ENCODE measurements at regions not wholly inside any gene's neighbourhood (a gene's known extent, or its start where the extent isn't known, plus 50 kb on each side); places are given as distances from the start of the nearest gene placed in this dataset.

DNA sequence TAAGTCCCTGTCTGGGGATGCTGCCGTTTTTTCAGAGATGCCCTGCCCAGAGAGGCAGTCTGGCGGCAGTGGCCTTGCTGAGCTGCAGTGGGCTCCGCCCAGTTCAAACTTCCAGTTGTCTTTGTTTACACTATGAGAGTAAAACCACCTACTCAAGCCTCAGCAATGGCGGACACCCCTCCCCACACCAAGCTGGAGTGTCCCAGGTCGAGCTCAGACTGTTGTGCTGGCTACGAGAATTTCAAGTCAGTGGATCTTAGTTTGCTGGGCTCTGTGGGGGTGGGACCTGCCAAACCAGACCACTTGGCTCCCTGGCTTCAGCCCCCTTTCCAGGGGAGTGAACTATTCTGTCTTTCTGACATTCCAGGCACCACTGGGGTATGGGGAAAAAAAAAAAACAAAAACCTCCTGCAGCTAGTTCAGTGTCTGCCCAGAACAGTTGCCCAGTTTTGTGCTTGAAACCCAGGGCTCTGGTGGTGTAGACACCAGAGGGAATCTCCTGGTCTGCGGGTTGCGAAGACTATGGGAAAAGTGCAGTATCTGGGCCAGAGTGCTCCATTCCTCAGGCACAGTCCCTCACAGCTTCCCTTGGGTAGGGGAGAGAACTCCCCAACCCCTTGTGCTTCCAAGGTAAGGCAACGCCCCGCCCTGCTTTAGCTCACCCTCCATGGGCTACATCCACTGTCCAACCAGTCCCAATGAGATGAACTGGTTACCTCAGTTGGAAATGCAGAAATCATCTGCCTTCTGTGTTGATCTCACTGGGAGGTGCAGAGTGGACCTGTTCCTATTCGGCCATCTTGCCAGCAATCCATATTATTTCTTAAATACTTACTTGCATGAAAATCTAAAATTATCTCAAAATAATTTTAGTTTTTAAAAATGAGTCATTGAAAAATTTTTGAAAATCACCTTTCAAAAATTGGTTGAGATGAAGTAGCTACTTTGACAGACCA, 338.0 kb downstream of the OSR1 start:
- no peak overlapping the region for H3K9ac ChIP-seq (ENCODE audit: low read length)
- H3K27me3 ChIP-seq (ENCODE audit: insufficient read depth, low read depth, low read length): no peaks in the 10 kb centered on the region
- H3K4me2 ChIP-seq (ENCODE audit: low read length): no peak overlapping the region
- no peaks in the 10 kb centered on the region for H4K20me1 ChIP-seq (ENCODE audit: insufficient read depth)
- TF ChIP-seq RAD21 (conservative IDR thresholded peaks at IDR 0.05) (no peak), EP300 (conservative IDR thresholded peaks at IDR 0.05; ENCODE audit: poor library complexity, severe bottlenecking) (no peak), SMC3 (conservative IDR thresholded peaks at IDR 0.05; ENCODE audit: poor library complexity) (no peak), POLR2AphosphoS5 (IDR thresholded peaks at IDR 0.05) (no peak), TAF1 (IDR thresholded peaks at IDR 0.05; ENCODE audit: low read depth) (no peak), EZH2 (IDR thresholded peaks at IDR 0.05; ENCODE audit: borderline replicate concordance, insufficient read depth, low read length, poor library complexity, severe bottlenecking) (no peak), MXI1 (conservative IDR thresholded peaks at IDR 0.05; ENCODE audit: poor library complexity, severe bottlenecking) (no peak)
- TF ChIP-seq, protein P1, sequence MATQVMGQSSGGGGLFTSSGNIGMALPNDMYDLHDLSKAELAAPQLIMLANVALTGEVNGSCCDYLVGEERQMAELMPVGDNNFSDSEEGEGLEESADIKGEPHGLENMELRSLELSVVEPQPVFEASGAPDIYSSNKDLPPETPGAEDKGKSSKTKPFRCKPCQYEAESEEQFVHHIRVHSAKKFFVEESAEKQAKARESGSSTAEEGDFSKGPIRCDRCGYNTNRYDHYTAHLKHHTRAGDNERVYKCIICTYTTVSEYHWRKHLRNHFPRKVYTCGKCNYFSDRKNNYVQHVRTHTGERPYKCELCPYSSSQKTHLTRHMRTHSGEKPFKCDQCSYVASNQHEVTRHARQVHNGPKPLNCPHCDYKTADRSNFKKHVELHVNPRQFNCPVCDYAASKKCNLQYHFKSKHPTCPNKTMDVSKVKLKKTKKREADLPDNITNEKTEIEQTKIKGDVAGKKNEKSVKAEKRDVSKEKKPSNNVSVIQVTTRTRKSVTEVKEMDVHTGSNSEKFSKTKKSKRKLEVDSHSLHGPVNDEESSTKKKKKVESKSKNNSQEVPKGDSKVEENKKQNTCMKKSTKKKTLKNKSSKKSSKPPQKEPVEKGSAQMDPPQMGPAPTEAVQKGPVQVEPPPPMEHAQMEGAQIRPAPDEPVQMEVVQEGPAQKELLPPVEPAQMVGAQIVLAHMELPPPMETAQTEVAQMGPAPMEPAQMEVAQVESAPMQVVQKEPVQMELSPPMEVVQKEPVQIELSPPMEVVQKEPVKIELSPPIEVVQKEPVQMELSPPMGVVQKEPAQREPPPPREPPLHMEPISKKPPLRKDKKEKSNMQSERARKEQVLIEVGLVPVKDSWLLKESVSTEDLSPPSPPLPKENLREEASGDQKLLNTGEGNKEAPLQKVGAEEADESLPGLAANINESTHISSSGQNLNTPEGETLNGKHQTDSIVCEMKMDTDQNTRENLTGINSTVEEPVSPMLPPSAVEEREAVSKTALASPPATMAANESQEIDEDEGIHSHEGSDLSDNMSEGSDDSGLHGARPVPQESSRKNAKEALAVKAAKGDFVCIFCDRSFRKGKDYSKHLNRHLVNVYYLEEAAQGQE (IDR thresholded peaks at IDR 0.05; ENCODE audit: borderline replicate concordance): no peak
- TF ChIP-seq, protein P2, sequence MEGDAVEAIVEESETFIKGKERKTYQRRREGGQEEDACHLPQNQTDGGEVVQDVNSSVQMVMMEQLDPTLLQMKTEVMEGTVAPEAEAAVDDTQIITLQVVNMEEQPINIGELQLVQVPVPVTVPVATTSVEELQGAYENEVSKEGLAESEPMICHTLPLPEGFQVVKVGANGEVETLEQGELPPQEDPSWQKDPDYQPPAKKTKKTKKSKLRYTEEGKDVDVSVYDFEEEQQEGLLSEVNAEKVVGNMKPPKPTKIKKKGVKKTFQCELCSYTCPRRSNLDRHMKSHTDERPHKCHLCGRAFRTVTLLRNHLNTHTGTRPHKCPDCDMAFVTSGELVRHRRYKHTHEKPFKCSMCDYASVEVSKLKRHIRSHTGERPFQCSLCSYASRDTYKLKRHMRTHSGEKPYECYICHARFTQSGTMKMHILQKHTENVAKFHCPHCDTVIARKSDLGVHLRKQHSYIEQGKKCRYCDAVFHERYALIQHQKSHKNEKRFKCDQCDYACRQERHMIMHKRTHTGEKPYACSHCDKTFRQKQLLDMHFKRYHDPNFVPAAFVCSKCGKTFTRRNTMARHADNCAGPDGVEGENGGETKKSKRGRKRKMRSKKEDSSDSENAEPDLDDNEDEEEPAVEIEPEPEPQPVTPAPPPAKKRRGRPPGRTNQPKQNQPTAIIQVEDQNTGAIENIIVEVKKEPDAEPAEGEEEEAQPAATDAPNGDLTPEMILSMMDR (IDR thresholded peaks at IDR 0.05; ENCODE audit: poor library complexity, severe bottlenecking): no peak
- H3K9me2 ChIP-seq (ENCODE audit: insufficient read depth, low read length): no peaks in the 10 kb centered on the region
- no peaks in the 10 kb centered on the region for H3K79me2 ChIP-seq (replicated peaks; ENCODE audit: insufficient read depth, low read length)
- no peaks in the 10 kb centered on the region for H3F3A ChIP-seq (ENCODE audit: insufficient read depth, low read length, poor library complexity, severe bottlenecking)
- H2AFZ ChIP-seq (ENCODE audit: low read depth, low read length): no peak overlapping the region
- no peak overlapping the region for H3K4me3 ChIP-seq (ENCODE audit: low read length)
- no peaks in the 10 kb centered on the region for H3K9me3 ChIP-seq (ENCODE audit: low read length)
- no peaks in the 10 kb centered on the region for H3K36me3 ChIP-seq (ENCODE audit: insufficient read depth, low read length)
- H3K27ac ChIP-seq (ENCODE audit: low read length): no peak overlapping the region

DNA sequence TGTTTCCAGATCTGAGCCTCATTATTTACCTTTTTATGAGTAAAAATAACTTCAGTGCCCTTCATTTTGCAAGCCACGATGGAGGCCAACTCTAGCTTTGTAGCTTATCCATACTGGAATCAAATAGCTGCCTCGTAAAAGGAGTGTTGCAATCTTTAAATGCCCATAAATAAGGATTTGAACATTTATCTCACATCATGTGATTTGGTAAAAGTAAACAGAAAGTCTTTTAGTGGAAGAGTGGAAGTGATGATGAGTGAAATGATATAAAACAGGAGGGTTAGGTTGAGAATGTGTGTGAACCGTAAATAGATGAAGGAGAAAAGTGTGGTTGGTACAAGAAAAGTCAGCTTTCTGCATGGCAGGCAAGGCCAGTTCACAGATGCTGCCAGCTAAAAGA, 348.9 kb downstream of the OSR1 start:
- H3K9me2 ChIP-seq (ENCODE audit: insufficient read depth, low read length): no peaks in the 10 kb centered on the region
- no peaks in the 10 kb centered on the region for H3K36me3 ChIP-seq (ENCODE audit: insufficient read depth, low read length)
- H4K20me1 ChIP-seq (ENCODE audit: insufficient read depth): no peaks in the 10 kb centered on the region
- H2AFZ ChIP-seq (ENCODE audit: low read depth, low read length): no peak overlapping the region
- H3K27ac ChIP-seq (ENCODE audit: low read length): no peak overlapping the region
- H3K9ac ChIP-seq (ENCODE audit: low read length): no peak overlapping the region
- no peaks in the 10 kb centered on the region for H3K27me3 ChIP-seq (ENCODE audit: insufficient read depth, low read depth, low read length)
- H3K4me3 ChIP-seq (ENCODE audit: low read length): no peak overlapping the region
- no peaks in the 10 kb centered on the region for H3K79me2 ChIP-seq (replicated peaks; ENCODE audit: insufficient read depth, low read length)
- H3K9me3 ChIP-seq (ENCODE audit: low read length): no peaks in the 10 kb centered on the region
- H3K4me2 ChIP-seq (ENCODE audit: low read length): no peak overlapping the region
- no peaks in the 10 kb centered on the region for H3F3A ChIP-seq (ENCODE audit: insufficient read depth, low read length, poor library complexity, severe bottlenecking)
- TF ChIP-seq, protein P1 (IDR thresholded peaks at IDR 0.05; ENCODE audit: borderline replicate concordance): no peak
- no peak for TF ChIP-seq TAF1 (IDR thresholded peaks at IDR 0.05; ENCODE audit: low read depth)

Data from neural cell (in vitro differentiated cells).